Ishikawa (cell line): ENCODE measurements at regions not wholly inside any gene's neighbourhood (a gene's known extent, or its start where the extent isn't known, plus 50 kb on each side); places are given as distances from the start of the nearest gene placed in this dataset.

Experiments
- NFIC ChIP-seq: IDR thresholded peaks from 2 replicates; pipeline ENCODE4 v1.6.1; 2012
- TCF12 ChIP-seq: IDR thresholded peaks from 2 replicates; pipeline ENCODE4 v1.6.1; 2012; ENCODE audit warnings: low read depth
- YY1 ChIP-seq: IDR thresholded peaks from 2 replicates; pipeline ENCODE4 v1.6.1; 2012; ENCODE audit warnings: low read depth

- no peak for TF ChIP-seq TCF12
- TF ChIP-seq NFIC, result no peak
- TF ChIP-seq YY1, result no peak
These were observed 155.6 kb downstream of the NDUFA10 start for GRCh38 chr2:239869272-239870155.
